Lower leg skin (tissue), 4 donors: ENCODE measurements at regions not wholly inside any gene's neighbourhood (a gene's known extent, or its start where the extent isn't known, plus 50 kb on each side); places are given as distances from the start of the nearest gene placed in this dataset.
A peak's percentile ranks its signal among the peaks of the same experiment; 100 is the strongest.

Experiments used
- DNase-seq, 2 donors: peaks; one replicate each; pipeline ENCODE4 v3.0.0-alpha.2; 2019; ENCODE audit warnings: low spot score in 2 of 2
- H3K4me3 ChIP-seq: fragments of 200-600 bp; sonication (generic); 2 replicates; pipeline ENCODE4 v1.5.1; 2017; ENCODE audit warnings: mild to moderate bottlenecking, low read depth; ENCODE audit not compliant: poor library complexity, severe bottlenecking
- CTCF ChIP-seq, 3 donors: fragments of 450-650 bp; IDR thresholded peaks; one replicate each; pipeline ENCODE4 v1.5.1; 2016; ENCODE audit warnings: antibody characterized with exemption in 3 of 3, mild to moderate bottlenecking in 3 of 3, moderate library complexity in 2 of 3
- POLR2A ChIP-seq, 2 donors: fragments of 450-650 bp; IDR thresholded peaks; one replicate each; pipeline ENCODE4 v1.6.1; 2016 to 2017; ENCODE audit warnings: antibody characterized with exemption in 2 of 2, mild to moderate bottlenecking in 1 of 2, moderate library complexity in 1 of 2
- WGBS, 2 donors: methylation state at CpG; one replicate each; pipeline ENCODE4 v1.1.5; 2018; 5-methylcytosine and 5-hydroxymethylcytosine counted together
- intact Hi-C: fragments of 100-400 bp; cut with DNase I; formaldehyde crosslinking; loops from one replicate; pipeline ENCODE4 v1.15.0; 2023; ENCODE audit warnings: low total_unique reads

GRCh38 chr9:91037511-91038482, 236.2 kb downstream of the SYK start:
- TF ChIP-seq POLR2A (IDR thresholded peaks at IDR 0.05) (no peak), CTCF (IDR thresholded peaks at IDR 0.05) (no peak)
- intact Hi-C loops: no loop called here
- no peak overlapping the region for H3K4me3 ChIP-seq
- 48 to 52% methylated on average over 22 of the region's 22 CpGs for WGBS, 2 donors
- peak; percentile 81 to 93 for DNase-seq

GRCh38 chr9:91038483-91039124, 237.0 kb downstream of the SYK start:
- peak in 1 of 2 donors; percentile 69 for DNase-seq
- 80 to 84% methylated on average over 10 of the region's 10 CpGs for WGBS, 2 donors
- intact Hi-C loops: no loop called here

GRCh38 chr9:91039125-91039834, 237.7 kb downstream of the SYK start:
- 94 to 96% methylated on average over 8 of the region's 8 CpGs for WGBS, 2 donors
- H3K4me3 ChIP-seq: no peak overlapping the region
- no peak for TF ChIP-seq POLR2A (IDR thresholded peaks at IDR 0.05)
- peak in 1 of 2 donors; percentile 80 for DNase-seq
- intact Hi-C loops: no loop called here

More at GRCh38 chr9:91038483-91039124, 237.0 kb downstream of the SYK start:
- no peak overlapping the region for H3K4me3 ChIP-seq
- no peak for TF ChIP-seq POLR2A (IDR thresholded peaks at IDR 0.05)
- TF ChIP-seq CTCF (IDR thresholded peaks at IDR 0.05): no peak

- WGBS, 2 donors: 91 to 100% methylated on average over 8 of the region's 8 CpGs
- peak in 1 of 2 donors; percentile 75 for DNase-seq
- TF ChIP-seq POLR2A (IDR thresholded peaks at IDR 0.05): no peak
- TF ChIP-seq CTCF (IDR thresholded peaks at IDR 0.05): no peak
- intact Hi-C loops: loop anchor here (5.0 kb wide), 1 partner anchor 492 kb away; no protein-coding TSS in a partner anchor
- H3K4me3 ChIP-seq: no peak overlapping the region
Observed at GRCh38 chr9:91039835-91040140, 238.2 kb downstream of the SYK start.

GRCh38 chr9:91040371-91041215, 239.0 kb downstream of the SYK start:
- H3K4me3 ChIP-seq: no peak overlapping the region
- DNase-seq: peak in 1 of 2 donors; percentile 76
- intact Hi-C loops: loop anchor here (5.0 kb wide), 1 partner anchor 493 kb away; no protein-coding TSS in a partner anchor
- whole genome bisulfite sequencing, 2 donors: 97 to 98% methylated on average over 14 of the region's 14 CpGs
- no peak for TF ChIP-seq CTCF (IDR thresholded peaks at IDR 0.05)
- TF ChIP-seq POLR2A (IDR thresholded peaks at IDR 0.05): no peak
